HG03159 (cell line): ENCODE measurements at regions not wholly inside any gene's neighbourhood (a gene's known extent, or its start where the extent isn't known, plus 50 kb on each side); places are given as distances from the start of the nearest gene placed in this dataset.

Experiments used
- ATAC-seq: cut with Tn5 transposase; IDR thresholded peaks from one replicate; pipeline ENCODE4 v1.9.1; 2021; ENCODE audit warnings: mild to moderate bottlenecking, moderate library complexity; ENCODE audit not compliant: unreplicated experiment

DNA sequence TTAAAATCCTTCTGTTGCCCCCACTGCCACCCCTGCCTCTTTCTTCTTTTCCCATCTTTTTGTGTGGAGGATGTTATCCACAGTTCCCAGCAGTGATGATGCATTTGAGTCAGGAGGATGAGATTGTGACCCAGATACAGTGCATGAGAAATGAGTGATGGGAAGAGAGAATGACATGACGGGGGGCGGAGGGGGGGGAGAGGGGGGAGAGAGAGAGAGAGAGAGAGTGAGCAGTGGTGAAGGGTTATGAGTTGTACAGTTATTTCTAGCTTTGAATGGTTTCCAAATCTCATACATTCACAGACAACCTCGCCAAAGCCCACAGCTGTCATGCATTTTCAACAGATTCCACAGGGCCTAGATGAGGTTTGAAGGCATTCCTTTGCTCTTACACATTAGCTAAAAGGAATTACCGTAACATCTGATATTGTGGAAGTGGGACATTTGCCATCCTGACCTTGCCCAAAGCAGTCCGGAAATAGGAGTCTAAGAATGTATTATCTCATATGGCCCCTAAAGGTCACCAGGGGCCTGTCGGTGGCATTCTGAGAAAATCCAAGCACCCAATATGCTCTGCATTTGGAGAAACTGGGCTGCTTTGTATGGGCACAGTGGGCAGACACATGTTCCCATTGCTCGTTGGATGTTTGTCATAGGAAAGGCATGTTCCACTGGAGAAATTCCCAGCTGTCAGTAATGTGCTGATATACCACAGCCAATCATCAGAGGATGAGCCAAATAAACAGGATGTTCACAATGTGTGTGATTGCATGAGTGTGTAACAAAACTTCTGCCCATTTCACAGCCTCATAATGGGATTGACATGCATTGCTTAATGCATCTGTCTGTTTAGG lies 435.8 kb downstream of the SPRY1 start:
- no peak for ATAC-seq

GRCh38 chr4:123833171-123833643 lies 436.6 kb downstream of the SPRY1 start:
- ATAC-seq, result no peak

DNA sequence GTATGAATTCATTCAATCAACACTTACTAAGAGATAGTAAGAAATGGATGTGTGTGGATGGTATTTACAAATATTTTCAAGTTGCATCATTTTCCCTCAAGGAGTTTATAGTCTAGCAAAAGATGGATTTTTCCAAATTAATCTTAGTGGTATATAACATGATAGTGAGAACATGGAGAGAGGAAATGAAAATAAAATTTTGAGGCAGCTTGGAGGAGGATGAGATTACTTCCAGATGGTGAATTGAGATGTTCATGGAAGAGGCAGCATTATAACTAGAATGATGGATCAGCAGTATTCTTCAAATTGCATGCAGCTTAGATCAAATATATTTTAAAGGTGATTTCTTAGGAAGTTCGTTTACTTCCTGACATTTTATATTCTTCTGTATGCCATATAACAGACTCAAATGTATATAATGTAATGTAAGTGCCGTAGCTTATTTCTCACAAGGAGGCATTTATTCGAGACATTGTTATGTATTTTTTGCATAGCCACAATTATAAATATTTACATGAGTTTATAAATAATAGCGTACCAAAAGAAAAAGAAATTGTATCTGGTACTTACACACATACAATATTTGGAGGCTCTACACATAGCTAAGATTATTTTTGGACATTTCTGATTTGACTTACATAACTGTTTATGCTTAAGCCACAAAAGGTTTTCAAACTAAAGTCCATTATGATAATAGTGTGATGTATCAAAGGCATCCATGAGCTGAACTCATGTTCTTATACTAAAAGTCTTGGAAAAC lies 439.4 kb downstream of the SPRY1 start:
- ATAC-seq, result no peak

DNA sequence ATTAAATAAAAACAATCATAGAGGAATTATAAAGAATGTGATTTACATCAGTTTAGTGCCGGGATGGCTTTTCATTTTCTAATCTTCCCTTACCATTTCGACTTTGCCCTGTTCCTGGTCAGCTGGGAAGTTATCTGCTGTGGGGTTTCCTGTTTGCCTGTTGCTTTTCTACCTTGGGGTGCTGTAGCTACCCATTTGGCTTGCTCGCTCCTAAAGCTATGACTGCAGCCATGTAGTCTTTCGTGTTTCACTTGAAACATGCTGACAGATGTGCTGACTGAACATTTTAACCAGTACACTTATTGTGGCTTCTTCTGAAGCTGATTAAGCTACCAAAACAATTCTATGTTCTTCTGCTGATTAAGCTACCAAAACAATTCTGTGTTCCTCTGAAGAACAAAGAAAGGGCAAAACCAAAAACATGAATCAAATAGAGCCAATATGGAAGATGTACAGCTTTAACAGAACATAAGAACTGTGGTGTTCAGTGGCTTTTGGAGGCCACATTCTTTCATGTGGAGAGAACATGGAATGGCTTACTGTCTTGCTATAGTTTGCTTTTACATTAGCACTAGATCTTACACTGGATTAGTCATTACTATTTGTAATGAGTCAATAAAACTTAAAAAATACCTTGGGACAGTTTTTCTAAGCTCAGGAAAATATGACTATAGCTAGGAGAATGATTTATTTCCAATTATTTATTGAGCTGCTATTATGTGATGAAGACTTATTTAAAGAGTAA lies 440.4 kb downstream of the SPRY1 start:
- ATAC-seq, result no peak

DNA sequence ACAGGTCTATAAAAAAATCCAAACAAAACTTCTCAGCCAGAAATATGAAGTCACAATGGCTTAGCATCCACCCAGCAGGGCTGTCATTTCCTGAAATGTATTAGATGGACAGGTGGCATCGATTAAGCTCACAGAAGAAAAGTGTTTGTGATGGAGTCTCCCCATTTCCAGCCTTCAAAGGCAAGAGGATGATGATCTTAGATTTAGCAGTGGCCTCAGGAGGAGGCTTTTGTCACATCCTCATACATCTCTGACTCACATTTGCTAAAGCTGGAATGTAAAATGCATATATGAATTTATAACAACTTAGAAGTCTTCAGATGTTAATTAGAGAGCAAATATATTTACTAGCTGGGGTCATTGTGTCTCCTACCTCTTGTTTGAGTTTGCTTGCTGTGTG lies 441.9 kb downstream of the SPRY1 start:
- no peak for ATAC-seq

DNA sequence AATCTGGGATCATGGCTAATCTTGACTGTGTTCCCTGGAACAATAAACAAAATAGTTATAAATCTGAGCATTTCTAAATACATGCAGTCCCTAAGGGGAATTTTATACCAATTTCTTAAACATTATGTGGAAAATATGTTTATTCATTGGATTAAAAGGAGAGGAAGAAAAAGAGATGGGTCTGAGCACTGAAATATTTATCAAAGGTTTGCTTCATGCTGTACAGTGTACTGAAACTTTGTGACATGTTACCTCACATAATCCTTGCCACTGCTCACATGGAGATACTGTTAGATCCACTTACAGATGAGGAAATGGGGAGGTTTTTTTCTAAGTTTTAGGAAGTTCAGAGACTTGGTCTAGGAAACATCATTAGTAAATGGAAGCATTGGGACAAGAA lies 443.6 kb downstream of the SPRY1 start:
- no peak for ATAC-seq

GRCh38 chr4:123841447-123842121 lies 445.0 kb downstream of the SPRY1 start:
- ATAC-seq, result no peak

- no peak for ATAC-seq
These were observed 446.5 kb downstream of the SPRY1 start for GRCh38 chr4:123843137-123843536.

DNA sequence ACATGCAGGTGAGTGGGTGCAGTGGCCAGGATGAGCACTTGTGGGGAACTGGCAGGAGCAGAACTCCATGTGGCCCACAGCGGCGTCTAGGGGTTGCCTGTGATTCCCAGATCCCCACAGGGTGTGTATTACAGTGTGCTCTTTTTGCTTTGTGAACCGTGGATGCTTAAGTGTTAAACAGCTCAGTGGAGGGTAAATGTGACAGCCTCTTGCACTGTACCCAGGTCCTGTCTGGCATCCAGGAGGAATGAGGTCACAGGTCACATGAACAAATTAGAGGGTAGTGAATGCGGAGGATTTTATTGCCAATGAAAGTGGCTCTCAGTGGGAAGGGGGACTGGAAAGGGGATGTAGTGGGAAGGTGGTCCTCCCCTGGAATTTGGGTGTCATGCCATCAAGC lies 447.8 kb downstream of the SPRY1 start:
- no peak for ATAC-seq

- no peak for ATAC-seq
These were observed 449.5 kb downstream of the SPRY1 start for GRCh38 chr4:123846092-123846491.

GRCh38 chr4:123846561-123846960 lies 450.0 kb downstream of the SPRY1 start:
- ATAC-seq, result no peak

DNA sequence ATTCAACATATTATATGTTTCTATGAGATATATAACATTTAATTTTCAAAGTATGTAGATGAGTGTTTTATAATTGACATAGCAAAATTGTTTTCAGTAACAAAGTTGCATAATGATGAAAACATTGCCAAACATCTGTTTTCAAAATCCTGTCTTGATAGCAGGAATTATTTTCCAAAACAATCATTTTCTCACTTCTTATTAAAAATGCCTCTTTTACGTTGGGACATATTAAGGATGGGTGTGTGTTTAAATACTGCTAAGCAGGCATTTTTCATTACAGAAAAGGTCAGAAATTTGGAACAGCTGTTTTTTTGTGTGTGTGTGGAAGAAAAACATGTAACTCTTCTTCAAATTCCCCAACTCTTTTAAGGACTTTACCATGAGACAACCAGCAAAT lies 452.0 kb downstream of the SPRY1 start:
- no peak for ATAC-seq

- no peak for ATAC-seq
These were observed 452.9 kb downstream of the SPRY1 start for GRCh38 chr4:123849495-123849894.

DNA sequence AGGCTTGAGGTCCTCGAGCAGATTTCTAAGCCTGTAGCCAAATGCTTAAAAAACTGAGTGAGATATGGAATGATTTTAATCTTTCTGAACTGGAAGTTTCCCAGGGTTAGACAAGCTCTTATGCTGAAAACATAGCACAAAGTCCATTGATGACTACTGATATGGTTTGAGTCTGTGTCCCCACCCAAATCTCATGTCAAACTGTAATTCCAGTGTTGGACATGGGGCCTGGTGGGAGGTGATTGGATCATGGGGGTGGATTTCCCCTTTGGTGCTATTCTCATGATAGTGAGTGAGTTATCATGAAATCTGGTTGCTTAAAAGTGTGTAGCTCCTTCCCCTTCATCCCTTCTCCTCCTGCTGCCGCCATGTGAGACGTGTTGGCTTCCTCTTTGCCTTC lies 454.9 kb downstream of the SPRY1 start:
- ATAC-seq, result no peak

- ATAC-seq, result no peak
These were observed 457.1 kb downstream of the SPRY1 start for GRCh38 chr4:123853651-123854050.

DNA sequence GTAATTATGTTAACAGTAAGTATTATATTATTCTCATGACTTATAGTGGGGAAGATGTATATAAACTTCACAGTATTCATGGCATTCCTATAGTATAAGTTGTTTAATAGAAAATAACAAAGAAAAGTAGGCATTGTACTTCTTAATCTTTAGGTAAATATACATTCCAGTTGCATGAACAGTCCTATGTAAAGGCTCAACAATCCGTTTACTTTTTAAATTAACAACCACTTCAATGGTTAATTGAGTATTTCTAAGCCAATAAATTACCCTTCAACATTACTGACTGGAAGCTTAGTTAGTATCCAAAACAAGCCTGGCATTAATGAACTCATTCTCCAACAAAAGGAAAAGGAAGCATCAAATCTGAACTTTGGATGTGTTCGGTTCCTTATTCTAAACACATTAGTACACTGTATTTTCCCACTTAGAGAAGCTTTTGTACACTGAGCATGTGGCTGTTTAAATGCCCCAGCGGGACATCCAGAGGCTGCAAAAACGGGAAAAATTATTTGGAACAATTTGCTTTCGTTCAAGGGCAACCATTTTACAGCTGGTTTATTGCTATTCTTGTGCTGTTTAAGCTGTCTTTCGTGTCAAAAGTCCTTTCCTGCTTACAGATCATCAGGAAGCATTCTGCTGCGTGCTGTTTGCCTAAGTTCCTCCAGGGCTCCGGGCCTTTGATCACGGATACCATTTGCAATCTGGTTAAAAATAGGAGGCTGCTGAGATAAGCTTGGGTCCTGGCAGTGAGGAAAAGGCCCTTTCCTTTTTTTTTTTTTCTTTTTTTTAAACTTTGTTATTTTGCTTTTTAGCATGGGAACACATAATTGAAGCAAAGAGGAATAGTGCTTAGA lies 460.3 kb downstream of the SPRY1 start:
- no peak for ATAC-seq

GRCh38 chr4:123858465-123858864 lies 461.9 kb downstream of the SPRY1 start:
- no peak for ATAC-seq

- ATAC-seq, result no peak
These were observed 466.2 kb downstream of the SPRY1 start for GRCh38 chr4:123862812-123863211.

DNA sequence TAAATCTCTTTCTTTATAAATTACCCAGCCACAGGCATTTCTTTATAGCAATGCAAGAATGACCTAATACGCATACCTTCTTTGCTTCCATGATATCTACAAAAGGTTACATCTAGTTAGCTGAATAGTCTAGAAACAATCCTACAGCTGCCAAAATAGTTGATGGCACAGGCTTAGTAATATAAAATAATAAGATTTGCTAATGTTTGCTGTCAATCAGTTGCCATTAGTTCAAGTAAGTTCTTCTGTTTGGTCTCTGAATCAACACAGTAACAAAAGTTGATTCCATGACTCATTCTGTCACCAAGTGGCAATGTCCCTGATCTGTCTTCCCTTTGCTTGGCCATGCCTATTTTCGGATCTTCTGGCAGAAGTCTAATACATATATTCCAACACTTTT lies 470.2 kb downstream of the SPRY1 start:
- no peak for ATAC-seq
